Lower leg skin (tissue), 4 donors: ENCODE measurements at regions not wholly inside any gene's neighbourhood (a gene's known extent, or its start where the extent isn't known, plus 50 kb on each side); places are given as distances from the start of the nearest gene placed in this dataset.

ENCODE experiments used
- DNase-seq, 2 donors: peaks; one replicate each; pipeline ENCODE4 v3.0.0-alpha.2; 2019; ENCODE audit warnings: low spot score in 2 of 2
- H3K4me3 ChIP-seq: fragments of 200-600 bp; sonication (generic); 2 replicates; pipeline ENCODE4 v1.5.1; 2017; ENCODE audit warnings: mild to moderate bottlenecking, low read depth; ENCODE audit not compliant: poor library complexity, severe bottlenecking
- POLR2A ChIP-seq, 2 donors: fragments of 450-650 bp; IDR thresholded peaks; one replicate each; pipeline ENCODE4 v1.6.1; 2016 to 2017; ENCODE audit warnings: antibody characterized with exemption in 2 of 2, mild to moderate bottlenecking in 1 of 2, moderate library complexity in 1 of 2
- WGBS, 2 donors: methylation state at CpG; one replicate each; pipeline ENCODE4 v1.1.5; 2018; 5-methylcytosine and 5-hydroxymethylcytosine counted together
- intact Hi-C: fragments of 100-400 bp; cut with DNase I; formaldehyde crosslinking; loops from one replicate; pipeline ENCODE4 v1.15.0; 2023; ENCODE audit warnings: low total_unique reads
- TF ChIP-seq, protein P1 (sequence below), 3 donors: fragments of 450-650 bp; IDR thresholded peaks; one replicate each; pipeline ENCODE4 v1.5.1; 2016; ENCODE audit warnings: antibody characterized with exemption in 3 of 3, mild to moderate bottlenecking in 3 of 3, moderate library complexity in 2 of 3

DNA sequence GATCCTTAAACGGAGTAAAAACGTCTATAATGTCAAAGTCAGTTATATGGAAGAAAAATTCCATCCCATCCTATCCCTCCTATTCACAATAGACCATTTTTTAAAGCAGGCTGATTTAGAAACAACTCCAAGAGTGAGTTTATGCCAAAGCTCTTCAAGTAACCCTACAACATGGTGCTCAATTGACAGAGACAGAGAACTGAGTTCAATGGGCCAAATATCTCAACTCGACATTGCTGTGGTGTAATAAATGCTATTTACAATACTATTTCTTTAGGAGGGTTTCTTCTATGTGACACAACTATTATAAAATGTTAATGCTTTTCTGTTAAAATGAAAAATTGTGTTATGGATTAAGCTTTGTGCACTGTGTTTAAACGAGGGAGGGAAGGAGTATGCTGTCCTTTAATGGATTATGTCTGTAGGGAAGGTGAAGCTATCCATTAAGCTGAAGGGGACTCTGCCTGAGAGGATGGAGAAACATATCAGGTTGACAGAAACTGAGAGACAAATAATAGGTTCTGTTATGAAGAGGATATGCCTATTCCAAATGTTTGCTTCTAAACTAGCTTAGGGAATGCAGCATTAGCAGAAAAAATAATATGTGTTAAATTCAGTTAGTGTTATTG lies 362.5 kb upstream of the CHRM3 start:
- H3K4me3 ChIP-seq = no peak overlapping the region
- DNase-seq = no peak
- intact Hi-C loops = no loop called here
- 48 to 50% methylated on average over 4 of the region's 4 CpGs for WGBS, 2 donors
- no peak for TF ChIP-seq POLR2A (IDR thresholded peaks at IDR 0.05)
- TF ChIP-seq, protein P1, sequence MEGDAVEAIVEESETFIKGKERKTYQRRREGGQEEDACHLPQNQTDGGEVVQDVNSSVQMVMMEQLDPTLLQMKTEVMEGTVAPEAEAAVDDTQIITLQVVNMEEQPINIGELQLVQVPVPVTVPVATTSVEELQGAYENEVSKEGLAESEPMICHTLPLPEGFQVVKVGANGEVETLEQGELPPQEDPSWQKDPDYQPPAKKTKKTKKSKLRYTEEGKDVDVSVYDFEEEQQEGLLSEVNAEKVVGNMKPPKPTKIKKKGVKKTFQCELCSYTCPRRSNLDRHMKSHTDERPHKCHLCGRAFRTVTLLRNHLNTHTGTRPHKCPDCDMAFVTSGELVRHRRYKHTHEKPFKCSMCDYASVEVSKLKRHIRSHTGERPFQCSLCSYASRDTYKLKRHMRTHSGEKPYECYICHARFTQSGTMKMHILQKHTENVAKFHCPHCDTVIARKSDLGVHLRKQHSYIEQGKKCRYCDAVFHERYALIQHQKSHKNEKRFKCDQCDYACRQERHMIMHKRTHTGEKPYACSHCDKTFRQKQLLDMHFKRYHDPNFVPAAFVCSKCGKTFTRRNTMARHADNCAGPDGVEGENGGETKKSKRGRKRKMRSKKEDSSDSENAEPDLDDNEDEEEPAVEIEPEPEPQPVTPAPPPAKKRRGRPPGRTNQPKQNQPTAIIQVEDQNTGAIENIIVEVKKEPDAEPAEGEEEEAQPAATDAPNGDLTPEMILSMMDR (IDR thresholded peaks at IDR 0.05) = no peak

DNA sequence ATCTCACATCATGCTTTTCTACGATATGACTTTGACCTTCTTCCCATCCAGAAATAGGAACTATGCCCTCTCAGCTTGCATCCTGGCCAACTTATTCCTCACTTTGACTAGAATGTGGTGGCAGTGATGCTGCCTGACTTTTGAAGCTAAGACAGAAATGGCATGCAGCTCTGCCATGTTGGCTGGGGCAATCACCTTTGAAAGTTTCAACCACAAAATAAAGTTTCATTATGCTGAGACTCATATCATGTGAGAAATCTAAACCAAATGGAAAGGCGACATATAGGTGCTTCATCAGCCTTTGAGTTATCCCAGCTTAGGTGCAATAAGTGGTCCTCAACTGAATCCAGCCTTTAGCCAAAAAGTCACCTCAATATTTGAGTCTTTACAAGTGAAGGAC lies 370.0 kb upstream of the CHRM3 start:
- no peak overlapping the region for H3K4me3 ChIP-seq
- WGBS, 2 donors = 82 to 93% methylated on average over 2 of the region's 2 CpGs
- intact Hi-C loops = no loop called here
- TF ChIP-seq POLR2A (IDR thresholded peaks at IDR 0.05) = no peak
- TF ChIP-seq, protein P1 (IDR thresholded peaks at IDR 0.05) = no peak
- DNase-seq = no peak

DNA sequence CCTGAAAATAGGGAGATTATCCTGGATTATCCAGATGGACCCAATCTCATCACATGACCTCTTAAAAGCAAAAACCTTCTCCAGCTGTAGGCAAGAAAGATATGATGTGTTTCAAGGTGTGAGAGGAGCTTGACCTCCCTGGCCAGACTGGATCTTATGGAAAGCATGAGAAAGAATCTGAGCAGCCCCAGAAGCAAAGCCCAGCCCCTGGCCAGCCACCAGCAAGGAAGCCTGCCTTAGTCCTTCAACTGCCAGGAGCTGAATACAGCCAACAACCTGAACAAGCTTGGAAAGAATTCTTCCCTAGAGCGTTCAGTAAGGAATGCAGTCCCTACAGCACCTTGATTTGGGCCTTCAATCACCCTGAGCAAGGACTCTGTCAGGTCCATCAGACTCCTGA lies 375.0 kb upstream of the CHRM3 start:
- no peak overlapping the region for H3K4me3 ChIP-seq
- TF ChIP-seq, protein P1 (IDR thresholded peaks at IDR 0.05) = no peak
- TF ChIP-seq POLR2A (IDR thresholded peaks at IDR 0.05) = no peak
- 35 to 47% methylated on average over 1 of the region's 1 CpG for WGBS, 2 donors
- intact Hi-C loops = no loop called here
- DNase-seq = no peak

DNA sequence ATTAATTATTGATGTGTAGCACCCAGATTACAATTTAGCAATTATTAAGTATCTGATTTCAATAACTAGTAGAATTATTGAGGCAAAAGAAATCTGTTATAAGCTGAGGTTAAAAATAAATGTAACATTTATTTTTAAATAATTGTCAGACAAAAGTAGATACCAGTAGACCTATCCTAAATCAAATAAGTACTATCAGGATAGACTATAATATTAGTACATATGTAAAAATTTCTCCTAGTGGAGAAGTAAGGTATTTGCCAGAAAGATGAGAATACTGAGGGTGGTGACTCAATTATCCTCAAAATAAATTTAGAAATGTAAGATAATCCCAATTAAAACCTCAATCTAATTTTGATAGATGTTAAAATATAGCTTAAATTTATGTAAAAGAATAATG lies 377.8 kb upstream of the CHRM3 start:
- no peak for TF ChIP-seq POLR2A (IDR thresholded peaks at IDR 0.05)
- TF ChIP-seq, protein P1 (IDR thresholded peaks at IDR 0.05) = no peak
- intact Hi-C loops = no loop called here
- no peak overlapping the region for H3K4me3 ChIP-seq
- no peak for DNase-seq

DNA sequence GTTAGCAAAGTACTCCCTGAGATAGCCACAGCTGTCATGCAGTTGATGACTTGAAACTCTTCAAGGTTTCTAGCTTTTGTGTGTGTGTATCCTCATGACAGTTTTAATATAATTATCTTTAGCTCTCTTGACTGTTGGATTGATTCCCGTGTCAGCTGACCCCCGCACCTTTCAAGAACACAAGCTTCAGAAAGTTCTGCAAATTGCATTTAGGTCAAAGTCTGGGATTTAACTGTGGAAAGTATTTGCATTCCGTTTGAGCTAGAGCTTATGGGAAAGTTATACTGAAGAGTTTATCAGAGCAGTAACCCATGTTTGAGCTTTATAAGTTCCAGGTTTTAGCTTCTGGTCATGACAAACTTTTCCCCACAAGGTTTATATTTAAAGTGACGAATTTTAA lies 380.1 kb upstream of the CHRM3 start:
- intact Hi-C loops = no loop called here
- WGBS, 2 donors = 63 to 66% methylated on average over 4 of the region's 4 CpGs
- no peak for TF ChIP-seq POLR2A (IDR thresholded peaks at IDR 0.05)
- TF ChIP-seq, protein P1 (IDR thresholded peaks at IDR 0.05) = no peak
- no peak overlapping the region for H3K4me3 ChIP-seq
- no peak for DNase-seq

DNA sequence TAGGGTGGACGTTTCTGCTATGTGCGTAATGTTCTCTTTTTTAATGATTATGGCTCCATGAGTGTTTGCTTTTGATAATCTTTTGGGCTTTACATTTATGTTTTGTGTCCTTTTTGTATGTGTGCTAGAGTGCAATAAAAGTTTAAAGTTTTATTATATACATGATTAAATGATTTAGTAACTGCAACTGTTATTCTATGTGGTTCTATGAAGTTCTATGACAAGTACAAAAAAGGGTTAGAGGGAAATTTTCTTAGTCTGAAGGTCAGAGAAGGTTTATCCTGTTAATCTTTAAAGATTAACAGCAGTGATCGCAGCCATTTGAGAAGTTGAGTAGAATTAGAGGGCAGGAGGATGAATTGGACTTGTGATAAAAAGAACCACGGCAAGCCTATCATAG lies 386.4 kb upstream of the CHRM3 start:
- WGBS, 2 donors = 76 to 85% methylated on average over 4 of the region's 4 CpGs
- no peak for DNase-seq
- intact Hi-C loops = no loop called here
- TF ChIP-seq POLR2A (IDR thresholded peaks at IDR 0.05) = no peak
- no peak overlapping the region for H3K4me3 ChIP-seq
